OCI-LY1 (cell line): ENCODE measurements at regions not wholly inside any gene's neighbourhood (a gene's known extent, or its start where the extent isn't known, plus 50 kb on each side); places are given as distances from the start of the nearest gene placed in this dataset.

Experiments
- H2AFZ ChIP-seq: fragments of 200-600 bp; sonication (generic), shearing (Covaris generic); 2 replicates; pipeline ENCODE4 v1.6.0; 2014; ENCODE audit warnings: antibody characterized with exemption, mild to moderate bottlenecking, low read length
- H3F3A ChIP-seq: fragments of 200-600 bp; sonication (generic), shearing (Covaris generic); 2 replicates; pipeline ENCODE4 v1.6.0; 2014; ENCODE audit warnings: mild to moderate bottlenecking, antibody characterized with exemption, low read length, moderate library complexity; ENCODE audit not compliant: insufficient read depth
- H3K27ac ChIP-seq: fragments of 200-600 bp; sonication (generic); 2 replicates; pipeline ENCODE4 v1.5.1; 2014; ENCODE audit warnings: low read length, mixed run types, mild to moderate bottlenecking, low read depth; ENCODE audit not compliant: poor library complexity, severe bottlenecking
- H3K27me3 ChIP-seq: fragments of 200-600 bp; sonication (generic); 2 replicates; pipeline ENCODE4 v1.6.0; 2014; ENCODE audit warnings: antibody characterized with exemption, mild to moderate bottlenecking, low read length, moderate library complexity; ENCODE audit not compliant: insufficient read depth
- H3K36me3 ChIP-seq: fragments of 200-600 bp; sonication (generic); 2 replicates; pipeline ENCODE4 v1.6.1; 2014; ENCODE audit warnings: mild to moderate bottlenecking, antibody characterized with exemption, low read length, moderate library complexity, mixed read lengths; ENCODE audit not compliant: insufficient read depth
- H3K4me1 ChIP-seq: fragments of 200-600 bp; sonication (generic); 2 replicates; pipeline ENCODE4 v1.5.1; 2014; ENCODE audit warnings: mild to moderate bottlenecking, low read length, moderate library complexity; ENCODE audit not compliant: insufficient read depth, severe bottlenecking
- H3K4me2 ChIP-seq: fragments of 200-600 bp; sonication (generic), shearing (Covaris generic); 2 replicates; pipeline ENCODE4 v1.6.1; 2014; ENCODE audit warnings: low read length
- H3K4me3 ChIP-seq: fragments of 200-600 bp; sonication (generic); 2 replicates; pipeline ENCODE4 v1.5.1; 2014; ENCODE audit warnings: low read length, low read depth, mild to moderate bottlenecking, mixed read lengths; ENCODE audit not compliant: poor library complexity, severe bottlenecking
- H3K79me2 ChIP-seq: fragments of 200-600 bp; shearing (Covaris generic); 2 replicates; pipeline ENCODE4 v1.6.1; 2016; ENCODE audit warnings: mixed run types, low read length, mixed read lengths; ENCODE audit not compliant: insufficient read depth
- H3K9ac ChIP-seq: fragments of 200-600 bp; sonication (generic), shearing (Covaris generic); 2 replicates; pipeline ENCODE4 v1.6.1; 2014; ENCODE audit warnings: mild to moderate bottlenecking, low read length, mixed read lengths
- H3K9me2 ChIP-seq: fragments of 200-600 bp; sonication (generic), shearing (Covaris generic); 2 replicates; pipeline ENCODE4 v1.6.1; 2014; ENCODE audit warnings: low read depth, mild to moderate bottlenecking, low read length, mixed read lengths
- H3K9me3 ChIP-seq: fragments of 200-600 bp; shearing (Covaris generic); 2 replicates; pipeline ENCODE4 v1.6.1; 2014; ENCODE audit warnings: low read length, mixed read lengths
- H4K20me1 ChIP-seq: fragments of 200-600 bp; sonication (generic), shearing (Covaris generic); 2 replicates; pipeline ENCODE4 v1.6.0; 2016; ENCODE audit warnings: mild to moderate bottlenecking, low read length; ENCODE audit not compliant: insufficient read depth
- EZH2 ChIP-seq: fragments of 200-600 bp; sonication (generic), shearing (Covaris generic); IDR thresholded peaks from 2 replicates; pipeline ENCODE4 v1.8.0; 2017; ENCODE audit warnings: borderline replicate concordance, mixed run types, mild to moderate bottlenecking, antibody characterized with exemption, low read length, moderate library complexity, mixed read lengths
- TF ChIP-seq, protein P1 (sequence below): fragments of 200-600 bp; sonication (generic), shearing (Covaris generic); IDR thresholded peaks from 2 replicates; pipeline ENCODE4 v1.5.1; 2017; ENCODE audit warnings: mild to moderate bottlenecking, antibody characterized with exemption, low read length, moderate library complexity, mixed read lengths

DNA sequence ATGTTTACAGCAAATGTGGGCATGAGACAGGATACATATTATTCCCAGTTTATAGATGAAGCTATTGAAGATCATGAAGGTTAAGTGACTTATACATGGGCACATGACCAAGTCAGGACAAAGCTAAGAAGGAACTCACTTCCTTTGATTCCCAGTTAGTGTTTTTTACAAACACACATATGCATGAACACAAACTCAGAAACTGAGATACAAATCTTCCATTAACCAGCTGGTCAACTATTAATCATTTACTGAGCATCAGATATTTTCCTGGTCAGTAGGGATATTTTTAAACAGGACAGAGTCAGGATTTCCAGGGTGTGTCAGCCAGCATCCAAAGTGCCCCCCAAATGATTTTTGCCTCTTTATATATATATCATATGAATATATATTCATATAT, 222.2 kb downstream of the OGFRL1 start:
- no peak overlapping the region for H3K27ac ChIP-seq
- no peak overlapping the region for H3K4me2 ChIP-seq
- peaks cover 2% of the 10 kb centered on the region for H3K4me1 ChIP-seq
- H3K4me3 ChIP-seq = no peak overlapping the region
- no peaks in the 10 kb centered on the region for H3K9me2 ChIP-seq
- no peak for TF ChIP-seq EZH2
- TF ChIP-seq, protein P1, sequence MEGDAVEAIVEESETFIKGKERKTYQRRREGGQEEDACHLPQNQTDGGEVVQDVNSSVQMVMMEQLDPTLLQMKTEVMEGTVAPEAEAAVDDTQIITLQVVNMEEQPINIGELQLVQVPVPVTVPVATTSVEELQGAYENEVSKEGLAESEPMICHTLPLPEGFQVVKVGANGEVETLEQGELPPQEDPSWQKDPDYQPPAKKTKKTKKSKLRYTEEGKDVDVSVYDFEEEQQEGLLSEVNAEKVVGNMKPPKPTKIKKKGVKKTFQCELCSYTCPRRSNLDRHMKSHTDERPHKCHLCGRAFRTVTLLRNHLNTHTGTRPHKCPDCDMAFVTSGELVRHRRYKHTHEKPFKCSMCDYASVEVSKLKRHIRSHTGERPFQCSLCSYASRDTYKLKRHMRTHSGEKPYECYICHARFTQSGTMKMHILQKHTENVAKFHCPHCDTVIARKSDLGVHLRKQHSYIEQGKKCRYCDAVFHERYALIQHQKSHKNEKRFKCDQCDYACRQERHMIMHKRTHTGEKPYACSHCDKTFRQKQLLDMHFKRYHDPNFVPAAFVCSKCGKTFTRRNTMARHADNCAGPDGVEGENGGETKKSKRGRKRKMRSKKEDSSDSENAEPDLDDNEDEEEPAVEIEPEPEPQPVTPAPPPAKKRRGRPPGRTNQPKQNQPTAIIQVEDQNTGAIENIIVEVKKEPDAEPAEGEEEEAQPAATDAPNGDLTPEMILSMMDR = no peak
- H3F3A ChIP-seq = no peaks in the 10 kb centered on the region
- H3K79me2 ChIP-seq = no peaks in the 10 kb centered on the region
- no peaks in the 10 kb centered on the region for H4K20me1 ChIP-seq
- H3K36me3 ChIP-seq = no peaks in the 10 kb centered on the region
- no peak overlapping the region for H3K9ac ChIP-seq
- no peak overlapping the region for H2AFZ ChIP-seq
- no peaks in the 10 kb centered on the region for H3K27me3 ChIP-seq
- H3K9me3 ChIP-seq = no peaks in the 10 kb centered on the region

DNA sequence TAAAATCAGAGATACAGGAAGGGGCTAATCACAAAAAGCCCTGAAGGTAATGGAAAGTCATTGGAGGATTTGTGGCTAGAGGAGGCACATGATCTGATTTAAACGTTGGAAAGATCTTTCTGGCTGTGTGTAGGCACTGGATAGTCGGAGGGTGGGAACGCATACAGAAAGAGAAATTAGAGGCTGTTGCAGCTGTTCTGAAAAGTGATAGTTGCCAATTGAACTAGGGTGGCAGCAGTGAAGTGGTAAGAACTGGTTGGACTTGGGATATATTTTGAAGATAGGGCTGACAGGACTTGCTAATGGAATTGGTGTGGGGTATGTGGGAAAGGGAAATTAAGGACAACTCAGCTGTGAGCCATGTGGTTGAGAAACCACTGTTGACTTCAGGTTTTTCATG, 223.6 kb downstream of the OGFRL1 start:
- H3K4me2 ChIP-seq = no peak overlapping the region
- H2AFZ ChIP-seq = no peak overlapping the region
- no peaks in the 10 kb centered on the region for H3K4me1 ChIP-seq
- H3K79me2 ChIP-seq = no peaks in the 10 kb centered on the region
- H3K27ac ChIP-seq = no peak overlapping the region
- no peaks in the 10 kb centered on the region for H3K27me3 ChIP-seq
- no peak overlapping the region for H3K9ac ChIP-seq
- no peak overlapping the region for H3K4me3 ChIP-seq
- H3K9me3 ChIP-seq = no peaks in the 10 kb centered on the region
- no peaks in the 10 kb centered on the region for H3F3A ChIP-seq
- H3K9me2 ChIP-seq = no peaks in the 10 kb centered on the region
- no peak for TF ChIP-seq EZH2
- TF ChIP-seq, protein P1 = no peak
- H3K36me3 ChIP-seq = no peaks in the 10 kb centered on the region
- no peaks in the 10 kb centered on the region for H4K20me1 ChIP-seq

DNA sequence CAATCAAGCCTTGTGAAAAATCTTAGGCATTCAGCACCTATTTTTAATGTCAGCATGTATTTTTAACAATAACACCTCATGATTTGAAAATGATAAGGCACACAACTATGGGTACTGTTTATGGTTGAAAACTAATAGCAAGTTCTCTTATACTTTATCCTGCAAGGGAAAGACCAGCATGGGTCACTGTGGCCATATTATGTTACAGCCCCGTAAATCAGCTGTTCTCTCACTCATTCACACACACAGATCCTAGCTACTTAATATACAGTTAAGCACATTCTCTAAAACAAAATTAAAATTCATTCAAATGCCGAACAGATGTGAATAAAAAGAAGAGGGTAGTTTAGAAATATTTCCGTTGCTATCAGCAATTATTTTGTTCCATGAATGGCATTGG, 224.4 kb downstream of the OGFRL1 start:
- no peaks in the 10 kb centered on the region for H3K36me3 ChIP-seq
- no peaks in the 10 kb centered on the region for H3K79me2 ChIP-seq
- H3K4me2 ChIP-seq = no peak overlapping the region
- no peak overlapping the region for H2AFZ ChIP-seq
- H3K9me3 ChIP-seq = no peaks in the 10 kb centered on the region
- no peak overlapping the region for H3K27ac ChIP-seq
- no peaks in the 10 kb centered on the region for H3K4me1 ChIP-seq
- no peak overlapping the region for H3K4me3 ChIP-seq
- H4K20me1 ChIP-seq = no peaks in the 10 kb centered on the region
- H3F3A ChIP-seq = no peaks in the 10 kb centered on the region
- no peak for TF ChIP-seq EZH2
- TF ChIP-seq, protein P1 = no peak
- H3K9ac ChIP-seq = no peak overlapping the region
- H3K27me3 ChIP-seq = no peaks in the 10 kb centered on the region
- H3K9me2 ChIP-seq = no peaks in the 10 kb centered on the region
